Myocyte (in vitro differentiated cells): ENCODE measurements at regions not wholly inside any gene's neighbourhood (a gene's known extent, or its start where the extent isn't known, plus 50 kb on each side); places are given as distances from the start of the nearest gene placed in this dataset.

Experiments used
- DNase-seq: peaks from one replicate; pipeline ENCODE4 v3.0.0-alpha.2; 2012; ENCODE audit warnings: low read depth

DNA sequence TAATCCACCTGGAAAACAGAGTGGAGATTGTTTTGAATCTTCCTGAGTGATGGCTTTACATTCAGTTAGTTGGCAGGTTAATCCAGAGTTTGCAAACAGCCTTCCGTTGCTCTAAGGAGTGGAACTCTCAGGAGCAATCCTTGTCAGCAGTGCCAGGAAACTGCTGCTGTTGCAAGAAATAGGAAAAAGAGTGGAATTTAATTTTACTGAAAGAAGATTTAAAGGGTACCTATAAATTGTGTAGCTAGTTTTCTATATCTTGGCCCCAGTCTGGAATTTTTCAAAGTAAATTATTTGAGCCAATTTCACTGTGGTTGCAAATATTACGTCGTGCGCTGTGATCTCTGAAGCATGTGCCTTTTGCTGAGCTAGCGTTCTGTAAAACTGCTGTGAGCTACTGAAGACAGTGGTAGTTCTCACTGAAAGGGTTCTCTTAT, 55.5 kb upstream of the SLC5A12 start:
- DNase-seq, result no peak

DNA sequence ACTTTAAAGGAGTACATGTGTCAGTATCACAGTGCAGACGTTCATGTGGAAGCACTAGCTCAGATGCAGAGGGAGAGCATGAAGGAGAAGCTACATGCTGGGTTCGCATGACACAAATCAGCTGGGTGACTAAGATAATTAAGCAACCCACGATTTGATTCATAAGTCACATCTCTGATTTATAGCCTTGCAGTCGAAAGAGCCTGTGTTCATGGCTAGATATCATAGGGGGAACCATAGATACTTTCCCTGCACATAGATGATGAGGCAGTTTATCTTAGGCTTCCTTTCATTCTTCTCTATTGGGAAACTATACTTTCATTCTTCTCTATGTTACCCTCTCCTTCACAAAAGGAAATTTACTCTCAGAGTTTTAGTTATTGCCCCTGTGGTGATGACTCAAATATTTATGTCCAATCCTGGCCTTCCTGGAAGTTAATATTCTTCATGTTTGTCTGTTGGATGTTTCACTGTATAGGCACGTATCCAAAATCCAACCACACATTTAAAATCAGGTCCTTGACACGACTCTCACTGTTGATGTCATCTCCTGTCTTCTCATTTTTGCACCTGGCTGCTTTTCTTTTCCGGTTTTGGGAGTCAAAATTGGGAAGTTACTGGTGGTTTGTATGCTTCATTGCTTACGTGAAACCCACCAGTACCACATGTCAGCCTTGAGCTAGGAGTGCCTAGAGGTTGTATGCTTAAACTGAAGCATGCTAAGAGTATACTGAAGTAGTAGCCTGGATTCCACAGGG, 56.3 kb upstream of the SLC5A12 start:
- peak; percentile 20 for DNase-seq

DNA sequence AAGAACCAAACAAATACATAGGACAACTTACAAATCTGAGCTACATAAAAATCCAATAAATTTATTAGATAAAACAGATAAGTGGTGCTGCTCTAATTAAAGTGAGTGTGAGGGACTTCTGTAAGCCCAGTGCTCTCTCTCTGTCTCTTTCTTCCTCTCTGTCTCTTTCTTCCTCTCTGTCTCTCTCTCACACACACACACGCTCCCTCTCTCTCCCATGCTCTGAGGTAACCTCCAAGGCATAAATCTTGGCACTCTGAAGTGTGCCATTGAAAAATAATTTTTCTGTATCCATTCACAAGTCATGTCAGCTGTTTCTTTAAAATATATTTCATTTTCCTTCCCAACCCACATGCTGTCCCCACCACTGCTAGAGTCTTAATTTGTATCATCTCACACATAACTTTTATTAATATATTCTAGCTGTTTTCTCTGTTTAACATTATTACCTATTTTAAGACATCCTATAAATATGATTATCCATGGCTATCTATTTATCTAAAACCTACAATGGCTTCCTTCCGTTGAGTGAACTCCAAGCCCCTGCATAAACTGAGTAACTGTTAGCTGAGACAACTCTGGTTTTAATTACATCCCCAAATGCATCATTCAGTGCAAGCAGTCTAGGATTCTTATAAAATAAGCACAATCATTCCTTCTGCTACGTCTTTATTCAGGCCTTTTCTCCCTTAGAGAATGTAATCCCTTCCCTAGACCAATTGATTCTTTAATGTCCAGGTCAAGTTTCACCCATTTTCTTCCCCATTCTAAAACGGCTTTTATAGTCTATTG, 57.4 kb upstream of the SLC5A12 start:
- DNase-seq, result no peak

DNA sequence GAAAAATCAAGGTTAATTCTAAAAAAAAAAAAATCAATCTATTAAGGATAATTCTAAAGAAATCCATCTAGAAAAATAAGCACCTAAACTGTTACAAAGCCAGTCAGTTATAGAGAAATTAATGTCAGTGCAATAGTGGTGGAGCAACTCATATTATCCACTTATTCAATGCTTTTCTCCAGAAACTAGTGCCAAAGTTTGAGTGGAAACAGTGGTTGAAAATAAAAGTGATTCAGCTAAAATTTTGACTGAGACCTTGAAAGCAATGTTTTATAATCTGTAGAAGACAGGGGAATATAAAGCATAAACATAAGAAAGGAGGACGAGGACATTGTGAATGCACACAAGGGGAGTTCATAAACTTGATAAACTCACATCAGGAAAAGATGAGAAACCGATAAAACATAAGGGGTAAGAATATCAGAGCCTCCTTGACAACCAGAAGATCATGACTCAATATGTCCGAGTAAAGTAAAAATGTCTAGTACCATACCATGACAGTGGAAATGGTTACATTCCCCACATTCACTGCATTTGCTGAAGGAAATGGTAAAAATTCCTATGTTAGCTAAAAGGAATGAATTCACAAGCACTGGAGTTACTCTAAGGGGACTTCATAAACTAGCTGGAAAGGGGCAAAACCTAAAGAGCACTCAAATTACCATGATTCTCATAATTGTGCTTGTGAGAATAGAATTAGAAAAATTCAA, 58.7 kb upstream of the SLC5A12 start:
- no peak for DNase-seq

DNA sequence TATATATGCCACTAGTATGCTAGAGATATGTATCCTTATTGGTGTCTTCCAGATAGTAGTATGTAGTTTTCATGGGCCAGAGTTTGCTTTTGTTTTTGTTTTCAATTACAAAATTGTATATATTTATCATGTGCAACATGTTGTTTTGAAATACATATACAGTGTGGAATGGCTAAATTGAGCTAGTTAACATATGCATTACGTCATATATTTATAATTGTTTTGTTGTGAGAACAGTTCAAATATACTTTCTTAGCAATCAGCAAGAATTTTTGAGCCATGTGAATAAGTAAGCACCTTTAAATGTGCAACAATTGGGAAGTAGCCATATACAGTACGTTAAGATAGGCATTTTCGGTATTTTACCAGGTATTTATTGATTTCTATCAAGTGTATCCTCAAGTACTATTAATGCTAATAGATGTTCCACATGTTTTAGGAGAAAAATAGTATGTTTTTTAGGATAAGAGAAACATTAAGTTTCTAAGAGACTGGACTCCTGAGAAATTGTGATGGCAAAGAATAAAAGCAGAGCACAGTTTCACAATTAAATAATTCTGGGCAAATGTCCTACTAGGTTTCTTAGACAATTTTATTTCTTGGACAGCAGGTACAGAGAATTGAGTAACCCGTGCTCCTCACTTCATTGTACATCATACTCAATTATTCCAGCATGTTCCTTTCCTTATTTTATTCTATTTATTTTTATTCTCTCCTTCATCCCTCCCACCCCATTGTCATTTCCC, 60.5 kb upstream of the SLC5A12 start:
- no peak for DNase-seq

DNA sequence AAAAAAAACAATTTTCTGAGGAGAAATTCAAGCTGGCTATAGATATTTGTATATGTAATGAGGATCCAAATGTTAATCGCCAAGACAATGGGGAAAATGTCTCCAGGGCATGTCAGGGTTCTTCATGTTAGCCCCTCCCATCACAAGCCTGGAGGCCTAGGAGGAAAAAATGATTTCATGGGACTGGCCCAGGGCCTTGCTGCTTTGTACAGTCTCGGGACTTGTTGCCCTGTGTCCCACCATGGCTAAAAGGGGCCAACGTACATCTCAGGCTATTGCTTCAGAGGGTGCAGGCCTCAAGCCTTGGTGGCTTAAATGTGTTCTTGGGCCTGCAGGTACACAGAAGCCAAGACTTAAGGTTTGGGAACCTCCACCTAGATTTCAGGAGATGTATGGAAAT, 62.1 kb upstream of the SLC5A12 start:
- no peak for DNase-seq

DNA sequence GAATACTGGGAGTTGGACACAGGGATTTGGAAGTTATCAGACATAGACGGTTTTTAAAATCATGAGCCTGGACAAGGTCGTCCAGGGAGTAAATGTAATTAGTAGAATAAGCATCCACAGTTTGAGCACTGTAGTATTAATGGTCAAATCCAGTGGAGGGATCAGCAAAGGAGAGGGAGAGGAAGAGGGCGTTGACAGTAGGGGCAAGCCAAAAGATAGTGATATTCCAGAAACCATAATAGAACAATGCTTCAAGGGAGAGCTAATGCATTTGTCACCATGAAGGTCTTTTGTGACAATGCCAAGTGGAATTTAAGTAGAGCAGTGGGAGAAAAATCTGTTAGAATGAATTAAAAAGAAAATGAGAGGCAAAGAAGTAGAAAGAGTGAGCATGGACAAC, 68.9 kb upstream of the SLC5A12 start:
- DNase-seq, result no peak

DNA sequence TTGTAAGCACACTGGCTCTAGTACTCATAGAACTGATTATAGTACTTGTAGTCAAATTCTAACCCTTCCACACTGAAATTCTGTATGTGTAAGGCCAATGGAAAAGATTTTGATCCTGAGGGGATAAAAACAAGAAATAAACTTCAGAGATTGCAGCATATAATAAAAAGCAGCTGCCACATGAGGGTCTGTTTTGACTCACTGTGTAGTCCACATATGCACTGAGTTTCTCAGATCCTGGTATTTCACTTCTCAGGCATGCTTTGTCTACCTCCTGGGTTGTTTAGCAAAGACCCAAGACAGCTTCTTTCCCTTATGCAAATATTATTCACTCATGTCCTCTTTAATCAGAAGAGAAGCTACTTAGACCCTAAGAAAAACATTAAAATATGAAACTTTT, 71.1 kb upstream of the SLC5A12 start:
- DNase-seq, result no peak

DNA sequence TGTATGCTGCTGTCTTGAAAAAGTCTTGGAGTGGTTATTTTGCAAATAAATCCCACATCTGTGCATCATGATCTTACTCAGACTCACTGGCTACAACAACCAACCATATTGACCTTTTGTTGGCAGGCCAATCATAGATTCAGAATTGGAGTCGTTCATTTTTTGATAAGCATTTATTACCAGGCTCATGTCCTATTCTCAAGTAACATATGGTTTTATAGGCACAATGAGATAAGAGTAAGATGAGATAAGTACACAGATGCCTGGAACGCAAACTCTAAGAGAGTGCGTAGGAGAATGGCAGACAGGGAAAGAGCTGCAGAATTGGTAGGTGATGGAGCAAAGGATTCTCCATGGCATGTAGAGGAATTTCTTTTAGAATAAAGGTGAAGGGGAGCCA, 71.6 kb upstream of the SLC5A12 start:
- no peak for DNase-seq

DNA sequence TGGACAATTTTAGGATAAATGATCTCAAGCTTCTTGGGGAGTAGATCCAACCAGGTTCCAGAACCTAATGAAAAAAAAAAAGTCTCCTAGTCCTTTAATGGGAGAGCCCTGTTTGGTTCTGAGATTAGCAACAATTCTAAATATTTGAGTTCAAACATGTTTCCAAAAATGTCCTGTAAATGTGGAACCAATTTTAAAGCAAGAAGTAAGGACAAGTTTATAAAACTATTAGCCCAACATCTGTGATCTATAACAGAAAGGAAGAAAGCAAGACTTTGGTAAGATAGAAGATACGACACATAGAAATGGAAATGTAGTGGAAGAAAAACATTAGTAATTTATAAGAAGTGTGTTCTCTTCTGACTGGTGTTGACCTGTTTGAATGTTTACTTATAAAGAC, 79.7 kb upstream of the SLC5A12 start:
- DNase-seq, result no peak

DNA sequence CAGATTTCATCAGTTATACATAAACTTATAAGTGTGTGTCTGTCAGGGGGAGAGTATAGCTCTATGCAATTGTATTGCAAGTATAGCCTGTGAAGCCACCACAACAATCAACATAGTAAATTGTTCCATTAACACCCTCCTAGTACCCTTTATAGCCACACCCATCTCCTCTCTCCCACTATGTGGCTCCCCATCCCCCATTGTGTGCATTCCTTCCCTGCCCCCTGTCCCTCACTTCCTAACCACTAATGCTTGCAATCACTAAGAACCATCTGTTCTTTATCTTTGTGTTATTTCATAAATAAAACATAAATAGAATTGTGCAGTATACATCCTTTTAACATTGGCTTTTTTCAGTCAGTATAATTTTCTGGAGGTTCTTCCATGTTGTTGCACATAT, 83.1 kb upstream of the SLC5A12 start:
- DNase-seq, result peak; percentile 14

DNA sequence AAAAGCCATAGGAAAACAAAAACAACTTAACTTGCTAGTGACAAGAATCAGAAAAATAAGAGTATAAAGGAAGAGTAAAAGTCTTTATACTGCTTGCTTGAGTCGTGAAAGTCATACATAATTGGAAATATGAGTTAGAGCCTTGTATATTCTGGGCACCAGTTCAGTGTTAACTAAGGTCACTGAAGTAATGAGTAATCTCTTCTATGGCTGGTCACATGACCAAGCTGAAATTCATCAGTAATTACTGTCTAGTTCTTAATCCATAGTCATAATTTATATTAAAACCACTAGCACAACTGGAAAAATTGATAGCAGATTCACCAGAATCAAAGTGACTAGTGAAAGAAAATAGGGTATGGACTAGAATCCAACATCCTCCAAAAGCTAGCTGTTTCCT, 84.4 kb upstream of the SLC5A12 start:
- peak; percentile 24 for DNase-seq

DNA sequence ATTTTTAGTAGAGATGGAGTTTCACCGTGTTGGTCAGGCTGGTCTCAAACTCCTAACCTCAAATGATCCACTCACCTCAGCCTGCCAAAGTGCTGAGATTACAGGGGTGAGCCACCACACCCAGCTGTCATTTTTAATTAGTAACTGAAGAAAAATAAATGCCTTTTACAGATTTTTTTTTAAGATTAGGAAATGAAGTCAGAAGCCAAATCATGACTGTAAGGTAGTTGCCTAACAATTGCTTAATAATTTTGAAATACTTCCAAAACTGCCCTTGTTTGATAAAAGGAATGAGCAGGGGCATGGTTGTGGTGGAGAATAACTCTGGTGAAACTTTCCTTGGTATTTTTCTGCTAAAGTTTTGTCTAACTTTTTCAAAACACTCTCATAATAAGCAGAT, 98.9 kb upstream of the SLC5A12 start:
- peak; percentile 37 for DNase-seq

DNA sequence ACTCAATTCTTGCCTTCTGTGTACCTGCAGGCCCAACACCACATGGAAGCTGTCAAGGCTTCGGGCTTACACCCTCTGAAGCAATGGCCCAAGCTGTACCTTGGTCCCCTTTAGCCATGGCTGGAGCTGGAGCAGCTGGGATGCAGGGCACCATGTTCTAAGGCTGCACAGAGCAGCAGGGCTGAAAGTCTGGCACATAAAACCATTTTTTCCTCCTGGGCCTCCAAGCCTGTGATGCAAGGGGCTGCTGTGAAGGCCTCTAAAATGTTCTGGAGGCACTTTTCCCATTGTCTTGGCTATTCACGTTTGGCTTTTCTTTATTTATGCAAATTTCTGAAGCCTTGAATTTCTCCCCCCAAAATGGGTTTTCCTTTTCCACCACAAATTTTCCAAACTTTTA, 102.1 kb upstream of the SLC5A12 start:
- no peak for DNase-seq

DNA sequence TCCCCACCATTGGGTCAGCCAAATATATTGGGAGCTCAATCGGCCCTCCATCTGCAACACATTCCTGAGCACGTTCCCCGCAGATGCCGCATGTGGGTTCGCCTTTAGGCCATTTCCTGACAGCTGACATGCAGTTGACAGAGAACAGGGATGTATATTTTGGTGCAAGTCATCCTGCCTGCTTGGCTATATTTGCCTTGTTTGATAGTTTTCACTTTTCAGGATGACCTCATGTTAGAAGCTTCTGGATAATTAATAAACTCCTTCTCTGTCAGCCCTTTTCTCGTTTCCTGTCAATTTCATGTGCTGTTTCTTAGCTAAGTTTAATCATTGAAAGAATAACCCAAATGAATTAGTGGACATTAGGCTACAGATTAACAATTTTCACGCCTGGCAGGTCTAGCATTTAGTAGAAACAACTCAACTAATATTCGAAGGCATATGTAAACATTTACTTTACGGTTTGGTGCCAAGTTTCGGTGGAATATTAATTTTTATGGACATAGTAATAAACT, 105.8 kb upstream of the SLC5A12 start:
- DNase-seq, result no peak

DNA sequence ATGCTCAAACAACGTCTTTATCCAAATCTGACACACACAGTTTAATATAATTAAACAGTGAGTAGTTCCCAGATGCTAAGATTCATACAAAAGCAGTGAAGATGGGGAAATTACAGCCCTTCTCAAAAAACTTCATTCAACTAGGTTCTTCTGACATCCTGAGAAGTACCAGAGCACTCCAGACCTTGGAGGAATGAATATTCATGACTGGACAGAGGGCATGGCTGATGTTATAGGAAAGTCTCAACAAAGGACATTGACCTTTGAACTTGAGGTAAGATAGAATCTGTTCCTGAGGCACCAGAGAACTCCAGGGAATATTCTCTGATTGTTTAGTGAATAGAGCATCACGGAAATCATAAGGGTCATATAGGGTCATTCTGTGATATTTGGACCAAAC, 106.4 kb upstream of the SLC5A12 start:
- no peak for DNase-seq

DNA sequence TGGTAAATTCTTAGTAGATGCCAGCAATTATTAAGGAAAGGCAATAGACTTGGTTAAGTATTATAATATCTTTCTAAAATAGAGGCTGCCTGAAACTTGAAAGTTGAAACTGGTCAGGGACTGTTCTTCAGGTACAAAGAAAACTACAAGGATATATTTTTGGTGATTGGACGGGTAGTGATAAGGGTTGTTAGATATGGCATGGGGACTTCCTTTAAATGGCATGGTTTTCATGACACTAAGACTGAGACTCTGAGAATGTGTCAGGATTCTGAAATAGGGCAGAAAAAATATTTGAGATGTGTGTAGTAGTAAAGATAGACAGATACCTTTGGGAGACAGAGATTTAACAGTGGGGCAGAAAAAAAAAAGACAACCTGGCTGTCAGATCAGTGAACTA, 108.4 kb upstream of the SLC5A12 start:
- no peak for DNase-seq

DNA sequence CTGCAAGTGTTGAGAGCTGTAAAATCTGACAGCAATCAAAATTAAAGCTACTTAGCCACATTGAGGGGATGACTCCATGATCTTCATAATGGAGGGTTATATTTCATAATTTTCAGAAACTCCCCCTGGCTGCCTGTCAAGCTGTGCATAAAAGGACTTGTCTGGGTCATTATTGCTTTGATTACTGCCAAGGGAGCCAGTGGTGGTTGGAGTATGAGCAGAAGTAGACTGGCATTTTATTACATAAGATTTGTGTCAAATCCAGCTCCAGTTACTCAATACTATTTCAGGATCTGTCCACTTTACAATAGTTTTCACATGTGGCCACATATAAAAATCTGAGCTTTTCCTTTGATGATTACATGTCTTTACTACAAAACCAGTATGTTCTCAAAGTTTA, 108.9 kb upstream of the SLC5A12 start:
- no peak for DNase-seq

DNA sequence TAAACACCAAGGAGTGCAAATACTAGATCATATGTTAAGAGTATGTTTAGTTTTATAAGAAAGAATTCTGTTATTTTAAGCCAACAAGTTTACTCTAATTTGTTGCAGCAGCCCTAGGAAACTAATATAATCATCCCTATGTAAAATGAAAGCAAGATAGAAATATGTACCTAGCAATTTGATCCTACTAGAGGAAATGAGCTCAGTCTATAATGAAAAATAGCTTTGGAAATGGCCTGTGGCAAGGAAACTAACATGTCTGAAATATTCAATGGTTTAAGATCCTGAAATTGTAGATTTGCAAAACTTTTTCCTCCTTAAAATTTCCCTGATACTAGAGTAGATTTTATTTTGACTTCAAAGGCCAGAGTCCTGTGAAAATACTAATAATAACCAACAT, 112.7 kb upstream of the SLC5A12 start:
- no peak for DNase-seq

DNA sequence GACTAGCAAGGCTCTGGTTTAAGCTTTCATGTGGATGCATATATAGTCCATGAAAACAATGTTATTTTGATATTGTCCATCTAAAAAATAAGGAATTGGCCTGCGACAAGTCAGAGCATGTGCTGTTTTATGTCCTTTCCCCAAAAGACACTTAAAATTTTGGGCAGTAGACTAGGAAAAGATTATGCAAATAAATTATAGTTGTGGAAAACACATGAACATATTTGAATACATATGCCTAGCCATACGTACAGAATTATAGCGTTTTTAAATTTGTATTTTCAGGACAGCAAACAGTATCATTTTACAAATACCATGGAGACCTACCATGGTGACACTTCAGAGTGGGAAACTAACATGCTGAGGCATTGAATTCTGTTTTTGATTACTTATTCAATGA, 113.8 kb upstream of the SLC5A12 start:
- DNase-seq, result no peak

DNA sequence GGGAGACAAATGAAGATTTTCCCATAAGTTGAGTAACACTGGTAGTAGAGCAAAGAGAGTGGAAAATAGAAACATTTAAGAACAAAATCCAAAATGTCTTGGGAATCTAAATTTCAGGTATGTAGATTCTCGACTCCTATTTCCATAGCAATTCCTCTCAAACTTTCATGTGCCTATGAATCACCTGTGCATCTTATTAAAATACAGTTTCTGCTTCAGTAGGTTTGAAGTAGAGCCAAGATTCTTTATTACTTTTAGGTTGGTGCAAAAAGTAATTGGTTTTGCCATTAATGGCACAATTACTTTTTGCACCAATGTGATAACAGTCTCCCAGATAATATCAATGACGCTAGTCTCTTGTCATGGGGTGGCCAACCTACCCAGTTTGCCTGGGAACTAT, 115.3 kb upstream of the SLC5A12 start:
- no peak for DNase-seq
